OCI-LY7 (cell line): ENCODE measurements at regions not wholly inside any gene's neighbourhood (a gene's known extent, or its start where the extent isn't known, plus 50 kb on each side); places are given as distances from the start of the nearest gene placed in this dataset.

Source experiments
- BruUV-seq: library from RNA; stranded (reverse); fragments of 400-500 nt; replicated peaks from 2 replicates; lab custom pipeline; 2021; lab: Mats Ljungman, UMichigan
- CTCF ChIA-PET: fragments of 300-600 bp; sonication (Branson Sonifier 250); formaldehyde crosslinking; loops from one replicate; lab custom pipeline; 2022; ENCODE audit warnings: antibody characterized with exemption; ENCODE audit not compliant: unreplicated experiment; lab: Charles Lee
- POLR2A ChIA-PET: fragments of 300-600 bp; sonication (Branson Sonifier 250); formaldehyde crosslinking; loops from one replicate; lab custom pipeline; 2022; ENCODE audit warnings: antibody characterized with exemption; lab: Charles Lee
- DNase-seq: peaks from one replicate; pipeline ENCODE4 v3.0.0-alpha.2; 2015; ENCODE audit warnings: low spot score
- H2AFZ ChIP-seq: fragments of 200-600 bp; sonication (generic), shearing (Covaris generic); 2 replicates; pipeline ENCODE4 v1.6.1; 2014; ENCODE audit warnings: mild to moderate bottlenecking, antibody characterized with exemption, low read length, moderate library complexity
- H3K27ac ChIP-seq: fragments of 200-600 bp; sonication (generic); 2 replicates; pipeline ENCODE4 v1.5.1; 2014; ENCODE audit warnings: mixed run types, low read depth, mild to moderate bottlenecking, moderate library complexity, low read length, inconsistent platforms; ENCODE audit not compliant: poor library complexity, severe bottlenecking
- H3K36me3 ChIP-seq: fragments of 200-600 bp; sonication (generic); 2 replicates; pipeline ENCODE4 v1.6.1; 2014; ENCODE audit warnings: mild to moderate bottlenecking, antibody characterized with exemption, low read length, moderate library complexity, mixed read lengths; ENCODE audit not compliant: insufficient read depth
- H3K4me1 ChIP-seq: fragments of 200-600 bp; sonication (generic); 2 replicates; pipeline ENCODE4 v1.5.1; 2014; ENCODE audit warnings: mild to moderate bottlenecking, low read length; ENCODE audit not compliant: insufficient read depth, poor library complexity, severe bottlenecking
- H3K4me2 ChIP-seq: fragments of 200-600 bp; sonication (generic); 2 replicates; pipeline ENCODE4 v1.6.1; 2014; ENCODE audit warnings: mild to moderate bottlenecking, low read length
- H3K4me3 ChIP-seq: fragments of 200-600 bp; sonication (generic); 2 replicates; pipeline ENCODE4 v1.5.1; 2014; ENCODE audit warnings: mild to moderate bottlenecking, low read depth, low read length; ENCODE audit not compliant: poor library complexity, severe bottlenecking
- H3K79me2 ChIP-seq: fragments of 200-600 bp; sonication (generic); 2 replicates; pipeline ENCODE4 v1.6.1; 2016; ENCODE audit warnings: low read depth, mild to moderate bottlenecking, low read length, moderate library complexity, mixed read lengths; ENCODE audit not compliant: insufficient read depth
- H3K9me2 ChIP-seq: fragments of 200-600 bp; sonication (generic); 2 replicates; pipeline ENCODE4 v1.6.1; 2016; ENCODE audit warnings: mild to moderate bottlenecking, low read length, mixed read lengths; ENCODE audit not compliant: insufficient read depth
- H3K9me3 ChIP-seq: fragments of 200-600 bp; sonication (generic); 2 replicates; pipeline ENCODE4 v1.6.1; 2014; ENCODE audit warnings: mild to moderate bottlenecking, mixed run types, low read length, mixed read lengths
- H4K20me1 ChIP-seq: fragments of 200-600 bp; sonication (generic); 2 replicates; pipeline ENCODE4 v1.6.1; 2014; ENCODE audit warnings: mild to moderate bottlenecking, antibody characterized with exemption, low read length, moderate library complexity, mixed read lengths; ENCODE audit not compliant: insufficient read depth
- CTCF ChIP-seq: fragments of 200-600 bp; sonication (generic); conservative IDR thresholded peaks from 2 replicates; pipeline ENCODE4 v1.5.1; 2014; ENCODE audit warnings: mild to moderate bottlenecking, antibody characterized with exemption, low read length, moderate library complexity, mixed read lengths
- EZH2phosphoT487 ChIP-seq: fragments of 200-600 bp; sonication (generic); IDR thresholded peaks from 2 replicates; pipeline ENCODE4 v1.6.1; 2018; ENCODE audit warnings: low read depth, borderline replicate concordance, mild to moderate bottlenecking, mixed run types, antibody characterized with exemption, low read length, moderate library complexity, mixed read lengths
- intact Hi-C: fragments of 100-400 bp; cut with micrococcal nuclease; formaldehyde crosslinking; loops from one replicate; pipeline ENCODE4 v1.10.0; 2022; ENCODE audit not compliant: unreplicated experiment

DNA sequence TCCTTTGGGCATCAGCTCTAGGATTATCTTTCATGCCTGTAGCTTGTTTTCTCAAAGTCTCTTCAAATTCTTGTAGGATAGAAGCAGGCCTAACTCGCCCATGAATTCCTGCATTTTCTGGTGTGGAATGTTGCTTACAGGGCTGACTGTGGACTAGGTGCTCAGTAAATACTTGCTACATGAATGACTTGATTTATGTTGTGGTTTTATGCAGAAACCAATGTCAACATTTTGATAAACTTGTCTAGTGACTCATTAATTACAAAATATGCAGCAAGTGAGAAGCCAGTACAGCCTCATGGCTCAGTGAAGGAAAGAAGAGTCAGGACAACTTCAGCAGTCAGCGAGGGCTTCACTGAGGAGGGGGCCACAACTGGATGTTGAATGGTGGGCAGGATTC lies 110.6 kb upstream of the SIX2 start:
- no peak overlapping the region for H3K4me3 ChIP-seq
- H2AFZ ChIP-seq = no peak overlapping the region
- BruUV-seq = no TSS peak
- H3K9me3 ChIP-seq = no peaks in the 10 kb centered on the region
- ChIA-PET CTCF (no interaction called here), POLR2A (interaction anchor here (1.2 kb wide), 1 partner anchor 12 kb away, joined by 3 read pairs; no protein-coding TSS in a partner anchor)
- intact Hi-C loops = no loop called here
- H3K79me2 ChIP-seq = no peaks in the 10 kb centered on the region
- no peaks in the 10 kb centered on the region for H3K36me3 ChIP-seq
- TF ChIP-seq CTCF = no peak
- no peak overlapping the region for H3K4me2 ChIP-seq
- no peak overlapping the region for H3K27ac ChIP-seq
- H3K4me1 ChIP-seq = no peaks in the 10 kb centered on the region
- no peak for DNase-seq
- H4K20me1 ChIP-seq = no peaks in the 10 kb centered on the region
- no peaks in the 10 kb centered on the region; the same call in 1 of the 2 replicates for H3K9me2 ChIP-seq

GRCh38 chr2:45119038-45119437 lies 109.8 kb upstream of the SIX2 start:
- H3K79me2 ChIP-seq = no peaks in the 10 kb centered on the region
- no TSS peak for BruUV-seq
- no peak overlapping the region for H3K4me3 ChIP-seq
- H3K4me2 ChIP-seq = no peak overlapping the region
- ChIA-PET POLR2A (interaction anchor here (1.0 to 1.2 kb wide), 2 partner anchors 11 to 16 kb away, joined by 3 to 5 read pairs; no protein-coding TSS in a partner anchor), CTCF (no interaction called here)
- DNase-seq = no peak
- intact Hi-C loops = no loop called here
- H3K27ac ChIP-seq = no peak overlapping the region
- TF ChIP-seq CTCF (no peak), EZH2phosphoT487 (no peak)
- no peaks in the 10 kb centered on the region for H3K36me3 ChIP-seq
- H4K20me1 ChIP-seq = no peaks in the 10 kb centered on the region
- H3K9me3 ChIP-seq = no peaks in the 10 kb centered on the region
- H3K9me2 ChIP-seq = no peaks in the 10 kb centered on the region; the same call in 1 of the 2 replicates
- no peaks in the 10 kb centered on the region for H3K4me1 ChIP-seq
- no peak overlapping the region for H2AFZ ChIP-seq

DNA sequence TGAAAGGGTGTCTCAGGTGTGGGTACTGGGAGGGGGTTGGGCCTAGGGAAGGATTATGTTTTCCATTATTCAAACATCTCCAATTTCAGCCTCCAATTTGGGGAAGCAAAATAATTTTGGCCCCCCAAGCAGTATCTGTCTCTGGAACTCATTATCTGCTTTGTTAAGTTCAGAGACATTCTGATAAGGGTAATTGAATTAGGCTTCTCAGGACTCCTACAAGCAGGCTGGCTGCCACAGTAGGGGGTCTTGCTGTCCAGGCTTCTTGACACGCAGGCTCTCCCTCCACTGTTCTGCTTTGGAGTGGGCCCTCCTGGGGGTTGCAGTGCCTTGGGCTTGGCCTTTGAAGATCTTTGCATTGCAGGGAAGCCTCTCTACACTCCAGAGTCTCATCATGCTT lies 108.1 kb upstream of the SIX2 start:
- H3K4me3 ChIP-seq = no peak overlapping the region
- POLR2A ChIA-PET = no interaction called here
- H4K20me1 ChIP-seq = no peaks in the 10 kb centered on the region
- CTCF ChIA-PET = no interaction called here
- intact Hi-C loops = no loop called here
- H3K36me3 ChIP-seq = no peaks in the 10 kb centered on the region
- H3K79me2 ChIP-seq = no peaks in the 10 kb centered on the region
- no peak overlapping the region for H3K27ac ChIP-seq
- no peak overlapping the region for H3K4me2 ChIP-seq
- DNase-seq = no peak
- H3K4me1 ChIP-seq = no peaks in the 10 kb centered on the region
- H2AFZ ChIP-seq = no peak overlapping the region
- no peaks in the 10 kb centered on the region; the same call in 1 of the 2 replicates for H3K9me2 ChIP-seq
- TF ChIP-seq CTCF = no peak
- no peak for TF ChIP-seq EZH2phosphoT487
- no peaks in the 10 kb centered on the region for H3K9me3 ChIP-seq
- BruUV-seq = no TSS peak
